Mammary epithelial cell (primary cell): ENCODE measurements at regions not wholly inside any gene's neighbourhood (a gene's known extent, or its start where the extent isn't known, plus 50 kb on each side); places are given as distances from the start of the nearest gene placed in this dataset.

Experiments used
- CTCF ChIP-seq, 2 donors: IDR thresholded peaks in 1 of 2; conservative IDR thresholded peaks in 1 of 2; 2 replicates each; pipeline ENCODE4 v1.5.1; 2011 to 2012; ENCODE audit warnings: inconsistent platforms in 2 of 2, low read length in 2 of 2, mild to moderate bottlenecking in 2 of 2, control low read depth in 1 of 2, low read depth in 1 of 2; ENCODE audit not compliant: insufficient read depth in 1 of 2; ENCODE audit errors: extremely low read depth in 1 of 2
- EZH2 ChIP-seq: IDR thresholded peaks from 2 replicates; pipeline ENCODE4 v1.6.1; 2012; ENCODE audit warnings: low read length, inconsistent platforms, borderline replicate concordance

DNA sequence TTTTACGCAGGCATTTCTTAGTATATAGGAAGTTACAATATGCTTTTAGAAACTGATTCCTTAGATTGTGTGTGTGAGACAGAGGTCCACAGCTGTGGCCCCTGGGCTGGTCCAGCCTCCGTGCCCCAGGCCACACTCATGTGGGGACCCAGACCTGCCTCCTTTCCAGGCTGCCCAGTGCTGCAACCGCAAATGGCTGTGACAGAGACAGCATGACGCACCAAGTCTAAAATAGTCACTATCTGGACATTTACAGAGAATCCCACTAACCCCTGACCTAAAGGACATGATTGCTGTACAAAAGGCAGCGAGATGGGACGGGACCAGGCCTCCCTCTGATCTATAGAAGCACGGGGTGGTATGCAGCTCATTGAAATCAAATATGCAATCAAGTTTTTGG, 152.2 kb downstream of the TMEM18 start:
- TF ChIP-seq CTCF (conservative IDR thresholded peaks at IDR 0.05 in 1 of 2, IDR thresholded peaks at IDR 0.05 in 1 of 2; ENCODE audit: extremely low read depth in 1 of 2, insufficient read depth in 1 of 2, low read depth in 1 of 2, low read length in 2 of 2) (no peak), EZH2 (no peak)
